H1 (cell line): ENCODE measurements at regions not wholly inside any gene's neighbourhood (a gene's known extent, or its start where the extent isn't known, plus 50 kb on each side); places are given as distances from the start of the nearest gene placed in this dataset.

Experiments used
- CTCF ChIA-PET: fragments of 300-600 bp; sonication (Branson Sonifier 250); formaldehyde crosslinking; loops from one replicate; lab custom pipeline; 2021; ENCODE audit not compliant: partially characterized antibody; lab: Charles Lee
- POLR2A ChIA-PET: fragments of 300-600 bp; sonication (Branson Sonifier 250); formaldehyde crosslinking; loops from one replicate; lab custom pipeline; 2021; ENCODE audit warnings: inconsistent platforms; ENCODE audit not compliant: partially characterized antibody; lab: Charles Lee
- DNase-seq, 2 experiments: peaks; one replicate each; pipeline versions ENCODE4 v3.0.0 to v3.0.0-alpha.2; 2010 to 2022; ENCODE audit warnings: low spot score in 2 of 2, low read depth in 1 of 2, mixed read lengths in 1 of 2
- FAIRE-seq: peaks from 2 replicates; lab custom pipeline; 2011; peaks lifted over from hg19 to GRCh38; lab: Jason Lieb, UNC
- H2AFZ ChIP-seq: 2 replicates; pipeline ENCODE4 v1.8.1; 2012; ENCODE audit warnings: low read length, inconsistent platforms
- H2AK5ac ChIP-seq: 2 replicates; pipeline ENCODE4 v1.6.1; 2013; ENCODE audit warnings: low read depth, low read length
- H2BK120ac ChIP-seq: replicated peaks from 2 replicates; pipeline ENCODE3; 2013; ENCODE audit warnings: low read depth, low read length, inconsistent platforms
- H2BK12ac ChIP-seq: 2 replicates; pipeline ENCODE4 v1.6.1; 2013; ENCODE audit warnings: low read depth, low read length
- H2BK15ac ChIP-seq: 2 replicates; pipeline ENCODE4 v1.6.1; 2013; ENCODE audit warnings: low read length
- H2BK20ac ChIP-seq: 2 replicates; pipeline ENCODE4 v1.6.1; 2013; ENCODE audit warnings: low read length
- H2BK5ac ChIP-seq: 2 replicates; pipeline ENCODE4 v1.6.1; 2013; ENCODE audit warnings: low read depth, low read length
- H3K14ac ChIP-seq: 2 replicates; pipeline ENCODE4 v1.6.1; 2013; ENCODE audit warnings: inconsistent platforms; ENCODE audit not compliant: insufficient read length
- H3K18ac ChIP-seq: 2 replicates; pipeline ENCODE4 v1.6.1; 2013; ENCODE audit warnings: low read length; ENCODE audit errors: extremely low read depth
- H3K23ac ChIP-seq: 2 replicates; pipeline ENCODE4 v1.6.1; 2013; ENCODE audit warnings: inconsistent platforms; ENCODE audit not compliant: insufficient read length
- H3K23me2 ChIP-seq: 2 replicates; pipeline ENCODE4 v1.6.1; 2013; ENCODE audit warnings: low read depth, low read length
- H3K27ac ChIP-seq: 2 replicates; pipeline ENCODE4 v1.6.1; 2011; ENCODE audit warnings: low read depth, low read length, inconsistent platforms
- H3K27me3 ChIP-seq, 4 experiments: replicated peaks in 1 of 4; 1 replicate in 1 of 4; 2 replicates in 3 of 4; pipeline versions ENCODE4 v1.6.1 to v1.8.1; 2011 to 2013; ENCODE audit warnings: low read length in 3 of 4, mild to moderate bottlenecking in 3 of 4, inconsistent platforms in 2 of 4, mixed read lengths in 2 of 4, moderate library complexity in 1 of 4; ENCODE audit not compliant: control insufficient read depth in 3 of 4, insufficient read depth in 3 of 4; ENCODE audit errors: extremely low read depth in 1 of 4
- H3K36me3 ChIP-seq, 4 experiments: 2 replicates each; pipeline versions ENCODE4 v1.6.1 to v1.8.1; 2011 to 2013; ENCODE audit warnings: mild to moderate bottlenecking in 4 of 4, low read length in 3 of 4, moderate library complexity in 2 of 4, control low read depth in 1 of 4, inconsistent platforms in 1 of 4; ENCODE audit not compliant: insufficient read depth in 4 of 4, control insufficient read depth in 2 of 4
- H3K4ac ChIP-seq: replicated peaks from 2 replicates; pipeline ENCODE3; 2013; ENCODE audit warnings: low read length, low read depth, mixed read lengths, inconsistent platforms; ENCODE audit not compliant: insufficient read length
- H3K4me1 ChIP-seq, 4 experiments: replicated peaks in 1 of 4; 1 replicate in 1 of 4; 2 replicates in 3 of 4; pipeline versions ENCODE4 v1.6.1 to v1.8.1; 2011 to 2013; ENCODE audit warnings: low read length in 3 of 4, inconsistent platforms in 2 of 4, mixed read lengths in 1 of 4; ENCODE audit not compliant: insufficient read depth in 4 of 4, control insufficient read depth in 3 of 4
- H3K4me2 ChIP-seq, 2 experiments: 2 replicates each; pipeline versions ENCODE4 v1.6.1 to v1.8.1; 2011 to 2013; ENCODE audit warnings: low read depth in 2 of 2, low read length in 2 of 2, control low read depth in 1 of 2, inconsistent platforms in 1 of 2, mild to moderate bottlenecking in 1 of 2; ENCODE audit not compliant: insufficient read depth in 1 of 2
- H3K4me3 ChIP-seq, 4 experiments: fragments of 200-600, 300-600 bp in 1 of 4; sonication (generic), shearing (Covaris generic), sonication (Bioruptor Twin) in 1 of 4; 2 replicates each; pipeline versions ENCODE4 v1.5.1 to v1.8.1; 2011 to 2016; ENCODE audit warnings: low read length in 4 of 4, low read depth in 3 of 4, control low read depth in 2 of 4, inconsistent platforms in 2 of 4, mild to moderate bottlenecking in 2 of 4, mixed read lengths in 1 of 4, moderate library complexity in 1 of 4; ENCODE audit not compliant: insufficient read depth in 2 of 4; ENCODE audit errors: extremely low read depth in 1 of 4
- H3K56ac ChIP-seq: replicated peaks from 2 replicates; pipeline ENCODE3; 2013; ENCODE audit warnings: low read depth, mild to moderate bottlenecking, mixed read lengths, low read length, inconsistent platforms; ENCODE audit not compliant: insufficient read length
- H3K79me1 ChIP-seq: 2 replicates; pipeline ENCODE4 v1.6.1; 2013; ENCODE audit warnings: low read depth, low read length, control low read depth
- H3K79me2 ChIP-seq, 2 experiments: 2 replicates each; pipeline versions ENCODE4 v1.6.1 to v1.8.1; 2012 to 2013; ENCODE audit warnings: low read length in 2 of 2, mild to moderate bottlenecking in 2 of 2, inconsistent platforms in 1 of 2; ENCODE audit not compliant: insufficient read depth in 2 of 2, control insufficient read depth in 1 of 2
- H3K9ac ChIP-seq, 4 experiments: replicated peaks in 1 of 4; 1 replicate in 1 of 4; 2 replicates in 3 of 4; pipeline versions ENCODE4 v1.6.1 to v1.8.1; 2011 to 2013; ENCODE audit warnings: low read depth in 3 of 4, low read length in 3 of 4, control low read depth in 2 of 4, mild to moderate bottlenecking in 2 of 4, moderate library complexity in 2 of 4, inconsistent platforms in 1 of 4; ENCODE audit errors: extremely low read depth in 1 of 4
- H3K9me3 ChIP-seq, 2 experiments: 2 replicates each; pipeline versions ENCODE4 v1.6.1 to v1.8.1; 2012 to 2013; ENCODE audit warnings: mild to moderate bottlenecking in 2 of 2, moderate library complexity in 2 of 2, control low read depth in 1 of 2, inconsistent platforms in 1 of 2, low read depth in 1 of 2, low read length in 1 of 2, mixed read lengths in 1 of 2; ENCODE audit not compliant: insufficient read depth in 2 of 2
- H4K20me1 ChIP-seq, 2 experiments: replicated peaks in 1 of 2; 2 replicates each; pipeline versions ENCODE3 to v1.8.1; 2011 to 2013; ENCODE audit warnings: inconsistent platforms in 2 of 2, low read length in 2 of 2, mild to moderate bottlenecking in 1 of 2; ENCODE audit not compliant: insufficient read depth in 2 of 2, control insufficient read depth in 1 of 2
- H4K5ac ChIP-seq: 2 replicates; pipeline ENCODE4 v1.6.1; 2013; ENCODE audit warnings: low read length, low read depth, mixed read lengths, inconsistent platforms; ENCODE audit not compliant: insufficient read length
- H4K8ac ChIP-seq: 2 replicates; pipeline ENCODE4 v1.8.0; 2013; ENCODE audit warnings: mild to moderate bottlenecking, moderate library complexity, low read length, inconsistent platforms; ENCODE audit not compliant: insufficient read depth; ENCODE audit errors: extremely low read depth
- H4K91ac ChIP-seq: replicated peaks from 2 replicates; pipeline ENCODE3; 2013; ENCODE audit warnings: low read length, mixed read lengths, inconsistent platforms; ENCODE audit not compliant: insufficient read length
- ATF2 ChIP-seq: IDR thresholded peaks from 2 replicates; pipeline ENCODE4 v1.6.1; 2012; ENCODE audit warnings: low read length, inconsistent platforms
- EP300 ChIP-seq, 2 experiments: IDR thresholded peaks; 1 replicate in 1 of 2; 2 replicates in 1 of 2; pipeline ENCODE4 v1.6.1; 2011 to 2012; ENCODE audit warnings: low read depth in 2 of 2, low read length in 2 of 2, mild to moderate bottlenecking in 2 of 2, borderline replicate concordance in 1 of 2, inconsistent platforms in 1 of 2, moderate library complexity in 1 of 2
- JUN ChIP-seq: IDR thresholded peaks from 2 replicates; pipeline ENCODE4 v1.6.1; 2011; ENCODE audit warnings: low read depth, mild to moderate bottlenecking, improper control_type of control experiment, low read length
- MAX ChIP-seq: IDR thresholded peaks from 2 replicates; pipeline ENCODE4 v1.6.1; 2012; ENCODE audit warnings: inconsistent platforms
- SIN3A ChIP-seq, 2 experiments: IDR thresholded peaks in 1 of 2; conservative IDR thresholded peaks in 1 of 2; 2 replicates each; pipeline ENCODE4 v1.6.1; 2011 to 2012; ENCODE audit warnings: low read length in 2 of 2, improper control_type of control experiment in 1 of 2, low read depth in 1 of 2, mild to moderate bottlenecking in 1 of 2
- TBP ChIP-seq: IDR thresholded peaks from 2 replicates; pipeline ENCODE4 v1.6.1; 2011; ENCODE audit warnings: low read depth, low read length, improper control_type of control experiment
- WGBS, 2 experiments: shearing (Covaris generic) in 1 of 2; methylation state at CpG; one replicate each; pipeline versions ENCODE4 v1.1.6 to v1.1.7; 2013 to 2015; ENCODE audit warnings: low lambda C conversion rate in 2 of 2, mixed read lengths in 2 of 2, inconsistent platforms in 1 of 2, low coverage in 1 of 2, missing lambda C conversion rate in 1 of 2; ENCODE audit not compliant: insufficient replicate concordance in 2 of 2, insufficient coverage in 1 of 2, insufficient read length in 1 of 2; ENCODE audit errors: extremely low coverage in 1 of 2, missing lambda C conversion rate in 1 of 2; 5-methylcytosine and 5-hydroxymethylcytosine counted together
- TF ChIP-seq, protein P1 (sequence below), 3 experiments: IDR thresholded peaks; 1 replicate in 2 of 3; 2 replicates in 1 of 3; pipeline versions ENCODE4 v1.5.1 to v1.6.1; 2011; ENCODE audit warnings: low read length in 3 of 3, mild to moderate bottlenecking in 3 of 3, inconsistent platforms in 2 of 3, low read depth in 1 of 3, moderate library complexity in 1 of 3; ENCODE audit not compliant: insufficient read depth in 1 of 3; ENCODE audit errors: control extremely low read depth in 1 of 3

- H2BK20ac ChIP-seq, result no peak overlapping the region
- no peak overlapping the region for H2BK12ac ChIP-seq
- no peak overlapping the region for H3K27ac ChIP-seq
- H2BK15ac ChIP-seq, result no peak overlapping the region
- FAIRE-seq, result no peak
- no peaks in the 10 kb centered on the region for H4K20me1 ChIP-seq
- ChIA-PET POLR2A (interaction anchor here (1.3 kb wide), 1 partner anchor 139 kb away, joined by 3 read pairs; no protein-coding TSS in a partner anchor), CTCF (interaction anchor here (0.6 to 3.4 kb wide), 38 partner anchors 9 to 764 kb away, joined by 3 to 15 read pairs (median 4); no protein-coding TSS in a partner anchor)
- H3K56ac ChIP-seq, result no peak overlapping the region
- H3K4me1 ChIP-seq, result no peaks in the 10 kb centered on the region
- H2BK5ac ChIP-seq, result no peak overlapping the region
- H3K36me3 ChIP-seq, result no peaks in the 10 kb centered on the region
- H3K9me3 ChIP-seq, result peaks cover 0 to 6% of the 10 kb centered on the region in 2 experiments; a peak in 2 of 4 replicates
- no peak for DNase-seq
- no peak overlapping the region for H4K5ac ChIP-seq
- H4K91ac ChIP-seq, result no peak overlapping the region
- H4K8ac ChIP-seq, result no peak overlapping the region
- H3K4me2 ChIP-seq, result no peak overlapping the region
- H3K79me1 ChIP-seq, result no peaks in the 10 kb centered on the region
- H3K23me2 ChIP-seq, result no peaks in the 10 kb centered on the region
- H3K4me3 ChIP-seq, result no peak overlapping the region
- WGBS, 2 experiments, result 61% methylated on average over 8 of the region's 8 CpGs; no CpG with 5 or more reads in 1 of the 2 experiments
- no peak overlapping the region for H3K9ac ChIP-seq
- H2AK5ac ChIP-seq, result no peak overlapping the region
- peak overlapping the region; percentile 91 for H2AFZ ChIP-seq
- H3K4ac ChIP-seq, result no peak overlapping the region
- H3K79me2 ChIP-seq, result no peaks in the 10 kb centered on the region
- no peak overlapping the region for H3K23ac ChIP-seq
- H3K18ac ChIP-seq, result no peak overlapping the region
- H3K27me3 ChIP-seq, result no peaks in the 10 kb centered on the region
- no peak overlapping the region for H2BK120ac ChIP-seq
- no peak overlapping the region for H3K14ac ChIP-seq
- TF ChIP-seq JUN (no peak), EP300 (IDR thresholded peaks at IDR 0.05; ENCODE audit: borderline replicate concordance in 1 of 2, low read depth in 2 of 2, low read length in 2 of 2) (no peak), ATF2 (no peak), TBP (no peak), SIN3A (conservative IDR thresholded peaks at IDR 0.05 in 1 of 2, IDR thresholded peaks at IDR 0.05 in 1 of 2; ENCODE audit: low read depth in 1 of 2, low read length in 2 of 2) (no peak), MAX (no peak)
- TF ChIP-seq, protein P1, sequence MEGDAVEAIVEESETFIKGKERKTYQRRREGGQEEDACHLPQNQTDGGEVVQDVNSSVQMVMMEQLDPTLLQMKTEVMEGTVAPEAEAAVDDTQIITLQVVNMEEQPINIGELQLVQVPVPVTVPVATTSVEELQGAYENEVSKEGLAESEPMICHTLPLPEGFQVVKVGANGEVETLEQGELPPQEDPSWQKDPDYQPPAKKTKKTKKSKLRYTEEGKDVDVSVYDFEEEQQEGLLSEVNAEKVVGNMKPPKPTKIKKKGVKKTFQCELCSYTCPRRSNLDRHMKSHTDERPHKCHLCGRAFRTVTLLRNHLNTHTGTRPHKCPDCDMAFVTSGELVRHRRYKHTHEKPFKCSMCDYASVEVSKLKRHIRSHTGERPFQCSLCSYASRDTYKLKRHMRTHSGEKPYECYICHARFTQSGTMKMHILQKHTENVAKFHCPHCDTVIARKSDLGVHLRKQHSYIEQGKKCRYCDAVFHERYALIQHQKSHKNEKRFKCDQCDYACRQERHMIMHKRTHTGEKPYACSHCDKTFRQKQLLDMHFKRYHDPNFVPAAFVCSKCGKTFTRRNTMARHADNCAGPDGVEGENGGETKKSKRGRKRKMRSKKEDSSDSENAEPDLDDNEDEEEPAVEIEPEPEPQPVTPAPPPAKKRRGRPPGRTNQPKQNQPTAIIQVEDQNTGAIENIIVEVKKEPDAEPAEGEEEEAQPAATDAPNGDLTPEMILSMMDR (IDR thresholded peaks at IDR 0.05; ENCODE audit: control extremely low read depth in 1 of 3, insufficient read depth in 1 of 3, low read depth in 1 of 3, low read length in 3 of 3), result peak in 2 of 3 experiments; percentile 57 to 70; a peak in 2 of 4 replicates
These were observed 170.8 kb upstream of the FAM20A start for GRCh38 chr17:68771867-68772515.
